AG04450 (cell line): ENCODE measurements at regions not wholly inside any gene's neighbourhood (a gene's known extent, or its start where the extent isn't known, plus 50 kb on each side); places are given as distances from the start of the nearest gene placed in this dataset.

Experiments used
- CTCF ChIA-PET: fragments of 300-600, 350-600 bp; formaldehyde crosslinking; extraction: SDS; loops from one replicate; lab custom pipeline; 2022; ENCODE audit warnings: antibody characterized with exemption, inconsistent platforms; lab: Charles Lee
- POLR2A ChIA-PET: fragments of 350-600 bp; formaldehyde crosslinking; extraction: SDS; loops from one replicate; lab custom pipeline; 2021; ENCODE audit warnings: antibody characterized with exemption, inconsistent platforms; lab: Yijun Ruan, JAX
- DNase-seq: peaks from one replicate; pipeline ENCODE4 v3.0.0-alpha.2; 2011; ENCODE audit warnings: low read depth, low spot score
- H3K27ac ChIP-seq: one replicate; pipeline ENCODE4 v1.5.1; 2012; ENCODE audit warnings: low read depth, low read length, control low read depth
- H3K27me3 ChIP-seq: one replicate; pipeline ENCODE4 v1.6.0; 2012; ENCODE audit warnings: low read length; ENCODE audit not compliant: control insufficient read depth, insufficient read depth
- H3K4me3 ChIP-seq: 2 replicates; pipeline ENCODE4 v1.5.1; 2011; ENCODE audit warnings: mild to moderate bottlenecking, low read depth, low read length, control low read depth
- H3K9me3 ChIP-seq: 2 replicates; pipeline ENCODE4 v1.5.1; 2012; ENCODE audit warnings: low read length; ENCODE audit not compliant: control insufficient read depth, insufficient read depth
- TF ChIP-seq, protein P1 (sequence below): IDR thresholded peaks from 2 replicates; pipeline ENCODE4 v1.5.1; 2011; ENCODE audit warnings: low read depth, low read length, control low read depth, inconsistent platforms

DNA sequence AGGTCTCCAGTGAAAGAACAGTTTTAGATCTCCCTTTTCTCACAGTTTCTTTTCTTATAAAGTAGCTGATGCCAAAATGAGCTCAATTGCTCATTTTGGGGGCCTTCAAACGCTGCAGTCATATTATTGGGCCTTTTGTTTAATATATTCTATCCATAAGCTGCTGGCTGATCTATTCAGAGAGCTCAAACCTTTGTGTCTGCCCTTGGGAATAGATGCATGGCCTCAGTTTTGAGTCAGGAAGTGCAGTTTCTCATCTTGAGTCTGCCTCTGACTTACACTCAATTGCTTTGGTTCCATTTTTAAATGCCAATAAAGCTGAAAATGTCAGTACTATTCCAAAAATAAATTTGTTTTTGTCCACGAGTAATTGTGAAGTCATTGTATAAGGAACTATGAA, 468.9 kb downstream of the KLF12 start:
- H3K27me3 ChIP-seq, result peaks cover 2% of the 10 kb centered on the region
- no peak overlapping the region for H3K4me3 ChIP-seq
- no peak overlapping the region for H3K27ac ChIP-seq
- DNase-seq, result no peak
- TF ChIP-seq, protein P1, sequence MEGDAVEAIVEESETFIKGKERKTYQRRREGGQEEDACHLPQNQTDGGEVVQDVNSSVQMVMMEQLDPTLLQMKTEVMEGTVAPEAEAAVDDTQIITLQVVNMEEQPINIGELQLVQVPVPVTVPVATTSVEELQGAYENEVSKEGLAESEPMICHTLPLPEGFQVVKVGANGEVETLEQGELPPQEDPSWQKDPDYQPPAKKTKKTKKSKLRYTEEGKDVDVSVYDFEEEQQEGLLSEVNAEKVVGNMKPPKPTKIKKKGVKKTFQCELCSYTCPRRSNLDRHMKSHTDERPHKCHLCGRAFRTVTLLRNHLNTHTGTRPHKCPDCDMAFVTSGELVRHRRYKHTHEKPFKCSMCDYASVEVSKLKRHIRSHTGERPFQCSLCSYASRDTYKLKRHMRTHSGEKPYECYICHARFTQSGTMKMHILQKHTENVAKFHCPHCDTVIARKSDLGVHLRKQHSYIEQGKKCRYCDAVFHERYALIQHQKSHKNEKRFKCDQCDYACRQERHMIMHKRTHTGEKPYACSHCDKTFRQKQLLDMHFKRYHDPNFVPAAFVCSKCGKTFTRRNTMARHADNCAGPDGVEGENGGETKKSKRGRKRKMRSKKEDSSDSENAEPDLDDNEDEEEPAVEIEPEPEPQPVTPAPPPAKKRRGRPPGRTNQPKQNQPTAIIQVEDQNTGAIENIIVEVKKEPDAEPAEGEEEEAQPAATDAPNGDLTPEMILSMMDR, result no peak
- ChIA-PET CTCF (no interaction called here), POLR2A (no interaction called here)
- H3K9me3 ChIP-seq, result peaks cover 7% of the 10 kb centered on the region; the same call in 1 of the 2 replicates

DNA sequence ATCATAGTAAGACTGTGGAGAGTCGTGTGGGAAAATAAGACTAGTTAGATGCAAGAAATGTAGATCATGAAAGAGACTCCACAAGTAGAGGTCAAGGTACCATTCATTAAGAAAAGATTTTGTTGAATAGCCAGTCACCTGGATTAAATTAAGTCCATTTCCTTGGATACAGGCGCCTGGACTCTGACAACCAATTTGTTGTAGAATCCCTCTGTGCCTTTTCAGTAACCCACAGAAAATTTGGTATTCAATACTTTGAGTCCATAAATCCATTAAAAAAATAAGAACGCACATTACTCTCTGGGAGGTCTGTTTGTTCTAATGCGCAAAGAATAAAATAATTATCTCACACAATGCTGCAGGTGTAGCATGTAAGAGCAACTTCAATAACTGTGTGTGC, 469.4 kb downstream of the KLF12 start:
- no peak for DNase-seq
- TF ChIP-seq, protein P1, result no peak
- no peak overlapping the region for H3K27ac ChIP-seq
- peaks cover 7% of the 10 kb centered on the region; the same call in 1 of the 2 replicates for H3K9me3 ChIP-seq
- ChIA-PET POLR2A (no interaction called here), CTCF (no interaction called here)
- H3K27me3 ChIP-seq, result peaks cover 3% of the 10 kb centered on the region
- no peak overlapping the region for H3K4me3 ChIP-seq

DNA sequence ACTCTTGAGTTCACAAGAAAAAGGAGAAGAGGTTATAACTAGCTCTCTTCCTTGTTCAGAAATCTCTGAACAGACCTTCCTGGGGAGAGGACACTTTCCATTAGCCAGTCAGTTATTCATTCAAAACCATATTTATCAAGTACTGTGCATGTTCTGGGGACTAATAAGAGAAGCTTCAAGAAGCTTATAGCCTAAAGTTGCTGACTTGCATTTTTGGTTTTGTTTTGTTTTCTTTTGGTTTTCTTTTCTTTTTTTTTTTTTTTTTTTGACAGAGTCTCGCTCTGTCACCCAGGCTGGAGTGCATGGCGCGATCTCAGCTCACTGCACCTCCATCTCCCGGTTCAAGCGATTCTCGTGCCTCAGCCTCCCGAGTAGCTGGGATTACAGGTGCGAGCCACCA, 471.4 kb downstream of the KLF12 start:
- TF ChIP-seq, protein P1, result no peak
- no peak for DNase-seq
- CTCF ChIA-PET, result interaction anchor here (0.6 kb wide), 1 partner anchor 146 kb away, joined by 3 read pairs; no protein-coding TSS in a partner anchor
- Histone ChIP-seq H3K9me3 (peaks cover 7% of the 10 kb centered on the region; the same call in 1 of the 2 replicates), H3K4me3 (no peak overlapping the region), H3K27ac (no peak overlapping the region), H3K27me3 (peaks cover 3% of the 10 kb centered on the region)
- POLR2A ChIA-PET, result no interaction called here

DNA sequence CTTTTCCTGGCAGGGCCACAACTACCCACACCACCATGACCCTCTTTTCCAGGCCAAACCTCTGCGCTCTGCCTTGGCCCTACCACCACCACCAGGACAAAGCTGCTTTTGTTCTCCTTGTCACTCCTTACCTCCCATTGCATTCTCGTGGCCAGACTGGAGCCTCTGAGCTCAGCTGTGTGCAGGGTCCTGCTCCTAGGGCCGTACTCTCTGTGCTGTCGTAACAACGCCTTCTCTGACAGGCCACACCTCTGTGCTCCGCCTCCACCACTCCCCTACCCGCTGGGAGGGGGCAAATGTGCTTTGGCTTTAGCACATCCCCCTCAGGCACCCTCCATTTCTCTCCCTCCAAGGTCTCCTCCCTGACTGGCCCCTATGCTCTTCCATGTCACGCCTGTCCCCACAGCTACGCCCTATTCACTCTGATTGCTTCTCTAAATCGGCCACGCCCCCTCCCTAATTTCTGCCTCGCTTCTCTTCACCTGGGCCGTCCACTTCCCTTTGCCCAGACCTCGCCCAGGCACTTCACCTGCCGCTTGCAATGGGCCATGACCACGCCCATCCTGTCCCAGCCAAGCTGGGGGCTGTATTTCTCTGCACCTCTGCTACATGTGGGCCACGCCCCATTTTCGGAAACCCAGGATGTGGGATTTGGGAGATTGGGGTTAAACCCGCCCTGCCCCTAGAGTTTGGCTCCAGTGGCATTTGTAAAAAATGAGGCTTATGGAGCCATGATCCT, 472.3 kb downstream of the KLF12 start:
- ChIA-PET CTCF (no interaction called here), POLR2A (no interaction called here)
- TF ChIP-seq, protein P1, result no peak
- Histone ChIP-seq H3K9me3 (peaks cover 7% of the 10 kb centered on the region; the same call in 1 of the 2 replicates), H3K27me3 (peaks cover 3% of the 10 kb centered on the region), H3K27ac (no peak overlapping the region), H3K4me3 (no peak overlapping the region)
- DNase-seq, result no peak

DNA sequence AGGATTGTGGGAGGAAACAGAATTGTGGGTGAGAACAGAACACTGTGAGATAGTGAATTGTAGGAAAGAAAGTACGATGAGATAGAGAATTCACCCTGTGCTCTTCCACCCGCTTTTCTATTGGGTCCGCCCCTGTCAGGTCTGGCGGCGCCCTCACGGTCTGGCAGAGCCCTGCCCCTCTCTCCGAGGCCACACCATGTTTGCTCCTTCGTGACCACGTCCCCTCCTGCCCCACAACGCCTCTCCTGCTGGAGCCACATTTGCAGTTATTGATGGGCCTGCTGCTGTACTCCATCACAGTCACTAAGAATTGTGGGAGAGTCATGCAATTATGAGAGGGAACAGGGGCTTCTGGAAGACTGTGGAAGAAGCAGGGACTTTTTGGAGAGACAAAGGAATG, 473.1 kb downstream of the KLF12 start:
- no peak overlapping the region for H3K4me3 ChIP-seq
- H3K9me3 ChIP-seq, result peaks cover 7% of the 10 kb centered on the region; the same call in 1 of the 2 replicates
- no peak for DNase-seq
- TF ChIP-seq, protein P1, result no peak
- no peak overlapping the region for H3K27ac ChIP-seq
- CTCF ChIA-PET, result no interaction called here
- POLR2A ChIA-PET, result no interaction called here
- peaks cover 3% of the 10 kb centered on the region for H3K27me3 ChIP-seq
